Calu3 (cell line): ENCODE measurements at regions not wholly inside any gene's neighbourhood (a gene's known extent, or its start where the extent isn't known, plus 50 kb on each side); places are given as distances from the start of the nearest gene placed in this dataset.

ENCODE experiments used
- BruUV-seq: library from RNA; stranded (reverse); fragments of 400-500 nt; replicated peaks from 2 replicates; lab custom pipeline; 2021; lab: Mats Ljungman, UMichigan
- CTCF ChIA-PET: fragments of 300-600 bp; sonication (Branson Sonifier 250); formaldehyde crosslinking; loops from one replicate; lab custom pipeline; 2022; ENCODE audit warnings: antibody characterized with exemption; lab: Charles Lee
- DNase-seq: peaks from one replicate; pipeline ENCODE4 v3.0.0; 2022
- H3K27ac Mint-ChIP-seq: one replicate; pipeline ENCODE4 v1.8.0; 2022; ENCODE audit warnings: mixed read lengths; ENCODE audit not compliant: unreplicated experiment
- H3K27me3 Mint-ChIP-seq: one replicate; pipeline ENCODE4 v1.8.0; 2022; ENCODE audit warnings: mixed read lengths; ENCODE audit not compliant: unreplicated experiment
- H3K36me3 Mint-ChIP-seq: one replicate; pipeline ENCODE4 v1.8.0; 2022; ENCODE audit warnings: mild to moderate bottlenecking, moderate library complexity, mixed read lengths; ENCODE audit not compliant: insufficient read depth, unreplicated experiment
- H3K4me1 Mint-ChIP-seq: one replicate; pipeline ENCODE4 v1.8.0; 2022; ENCODE audit warnings: mild to moderate bottlenecking, low read depth, mixed read lengths; ENCODE audit not compliant: unreplicated experiment
- H3K4me3 Mint-ChIP-seq: one replicate; pipeline ENCODE4 v1.8.0; 2022; ENCODE audit warnings: mild to moderate bottlenecking, low read depth, moderate library complexity, mixed read lengths; ENCODE audit not compliant: unreplicated experiment
- H3K9me3 Mint-ChIP-seq: one replicate; pipeline ENCODE4 v1.8.0; 2022; ENCODE audit warnings: low read depth, mixed read lengths; ENCODE audit not compliant: unreplicated experiment
- CTCF ChIP-seq: fragments of 200-600 bp; IDR thresholded peaks from one replicate; pipeline ENCODE4 v1.8.0; 2022; ENCODE audit warnings: antibody characterized with exemption; ENCODE audit not compliant: unreplicated experiment
- intact Hi-C: fragments of 100-400 bp; cut with micrococcal nuclease; formaldehyde crosslinking; loops from one replicate; pipeline ENCODE4 v1.10.0; 2022; ENCODE audit not compliant: unreplicated experiment

GRCh38 chr6:137750297-137750696 lies 116.8 kb upstream of the TNFAIP3 start:
- no peaks in the 10 kb centered on the region for H3K27me3 Mint-ChIP-seq
- no peak for DNase-seq
- TF ChIP-seq CTCF, result no peak
- H3K4me1 Mint-ChIP-seq, result no peaks in the 10 kb centered on the region
- H3K27ac Mint-ChIP-seq, result no peak overlapping the region
- H3K9me3 Mint-ChIP-seq, result no peaks in the 10 kb centered on the region
- no peak overlapping the region for H3K4me3 Mint-ChIP-seq
- BruUV-seq, result no TSS peak
- CTCF ChIA-PET, result no interaction called here
- intact Hi-C loops, result no loop called here
- no peaks in the 10 kb centered on the region for H3K36me3 Mint-ChIP-seq

DNA sequence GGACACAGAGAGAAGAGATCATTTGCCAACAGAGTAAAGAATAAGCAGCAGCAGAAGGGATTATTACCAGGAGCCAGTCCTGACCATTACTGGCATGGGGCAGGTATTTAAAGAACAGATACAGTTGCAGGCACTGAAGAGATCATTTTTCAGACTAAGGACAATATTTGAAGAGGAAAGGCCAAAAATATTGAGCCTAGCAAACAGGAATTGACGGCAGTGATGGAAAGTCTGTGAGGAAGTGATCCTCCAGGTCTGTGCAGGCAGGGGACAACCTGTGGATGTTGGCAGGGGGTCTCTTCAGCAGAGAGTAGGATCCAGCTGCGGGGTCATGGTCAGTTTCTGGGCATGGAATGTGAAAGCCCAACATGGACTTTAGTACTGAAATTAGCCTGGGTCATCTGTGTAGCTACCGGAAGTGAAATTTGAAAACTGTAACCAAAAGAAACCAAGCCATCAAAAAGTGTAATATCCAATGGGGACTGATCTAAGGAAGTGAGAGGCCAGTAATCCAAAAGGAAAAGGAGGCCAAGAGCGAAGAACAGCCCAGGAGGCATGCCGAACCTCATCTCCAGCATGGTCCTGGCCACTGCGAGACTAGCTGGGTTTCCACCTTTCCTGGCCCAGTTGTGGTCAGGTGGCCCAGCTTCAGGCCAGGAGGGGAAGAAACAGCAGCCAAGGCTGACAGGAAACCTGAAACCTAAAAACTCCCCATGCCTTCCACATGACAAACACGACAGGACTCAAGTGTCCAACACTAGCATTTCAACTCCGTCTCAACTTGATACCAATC lies 115.1 kb upstream of the TNFAIP3 start:
- CTCF ChIA-PET, result no interaction called here
- no peaks in the 10 kb centered on the region for H3K36me3 Mint-ChIP-seq
- no peaks in the 10 kb centered on the region for H3K9me3 Mint-ChIP-seq
- no peak overlapping the region for H3K27ac Mint-ChIP-seq
- H3K4me3 Mint-ChIP-seq, result no peak overlapping the region
- no peaks in the 10 kb centered on the region for H3K4me1 Mint-ChIP-seq
- no peak for TF ChIP-seq CTCF
- DNase-seq, result no peak
- H3K27me3 Mint-ChIP-seq, result no peaks in the 10 kb centered on the region
- intact Hi-C loops, result no loop called here
- no TSS peak for BruUV-seq

DNA sequence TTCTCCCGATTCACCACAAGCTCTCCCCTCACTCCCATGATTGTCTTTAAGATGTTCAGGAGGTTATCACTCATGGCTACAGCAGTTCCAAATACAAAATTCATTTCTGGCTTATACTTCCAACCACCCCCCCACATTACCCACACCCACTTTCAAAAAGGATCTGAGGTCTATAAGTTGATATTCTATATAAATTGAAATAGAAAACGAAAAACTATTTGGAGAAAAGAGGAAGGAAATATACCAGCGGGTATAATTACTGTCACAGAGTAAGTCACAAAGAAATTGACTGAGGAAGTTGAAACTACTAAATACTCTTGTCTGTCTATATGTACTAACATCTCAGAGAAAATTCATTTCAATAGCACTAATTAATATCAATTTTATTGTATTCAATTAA lies 112.7 kb upstream of the TNFAIP3 start:
- H3K9me3 Mint-ChIP-seq, result no peaks in the 10 kb centered on the region
- DNase-seq, result no peak
- no TSS peak for BruUV-seq
- no peaks in the 10 kb centered on the region for H3K4me1 Mint-ChIP-seq
- no peak for TF ChIP-seq CTCF
- intact Hi-C loops, result no loop called here
- H3K27me3 Mint-ChIP-seq, result no peaks in the 10 kb centered on the region
- CTCF ChIA-PET, result no interaction called here
- H3K36me3 Mint-ChIP-seq, result no peaks in the 10 kb centered on the region
- H3K4me3 Mint-ChIP-seq, result no peak overlapping the region
- H3K27ac Mint-ChIP-seq, result no peak overlapping the region

DNA sequence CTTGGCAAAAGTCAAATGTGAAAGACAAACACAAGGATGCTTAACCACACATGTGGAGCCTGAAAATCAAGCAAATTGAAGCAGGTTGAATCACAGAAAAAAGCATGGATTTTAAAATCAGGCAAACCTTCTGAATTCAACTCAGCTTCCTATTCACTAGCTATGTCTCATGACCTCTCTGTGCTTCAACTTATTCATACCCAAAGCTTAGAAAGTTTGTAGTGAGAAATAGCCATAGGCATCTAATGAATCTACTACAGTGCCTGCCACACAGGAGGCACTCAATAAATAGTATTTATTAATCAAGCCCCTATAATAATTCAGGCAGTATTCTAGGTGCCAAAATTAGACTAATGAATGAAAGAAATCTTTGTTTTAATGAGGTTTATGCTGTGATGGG lies 112.2 kb upstream of the TNFAIP3 start:
- CTCF ChIA-PET, result no interaction called here
- H3K36me3 Mint-ChIP-seq, result no peaks in the 10 kb centered on the region
- no peak for TF ChIP-seq CTCF
- no peaks in the 10 kb centered on the region for H3K27me3 Mint-ChIP-seq
- DNase-seq, result no peak
- intact Hi-C loops, result no loop called here
- no peaks in the 10 kb centered on the region for H3K9me3 Mint-ChIP-seq
- no peak overlapping the region for H3K27ac Mint-ChIP-seq
- no peaks in the 10 kb centered on the region for H3K4me1 Mint-ChIP-seq
- no peak overlapping the region for H3K4me3 Mint-ChIP-seq
- no TSS peak for BruUV-seq
